Breast epithelium (tissue), 4 donors: ENCODE measurements at regions not wholly inside any gene's neighbourhood (a gene's known extent, or its start where the extent isn't known, plus 50 kb on each side); places are given as distances from the start of the nearest gene placed in this dataset.
A peak's percentile ranks its signal among the peaks of the same experiment; 100 is the strongest.

Experiments
- DNase-seq, 2 donors: peaks; one replicate each; pipeline ENCODE4 v3.0.0-alpha.2; 2019; ENCODE audit warnings: low spot score in 2 of 2
- H3K27ac ChIP-seq, 2 donors: fragments of 200-600 bp; sonication (generic) in 1 of 2; one replicate each; pipeline ENCODE4 v1.5.1; 2016 to 2019; ENCODE audit warnings: mild to moderate bottlenecking in 1 of 2
- H3K27me3 ChIP-seq, 2 donors: fragments of 200-600 bp; sonication (generic) in 1 of 2; one replicate each; pipeline versions ENCODE4 v1.5.1 to v1.6.0; 2017 to 2019; ENCODE audit warnings: control low read depth in 1 of 2, mild to moderate bottlenecking in 1 of 2
- H3K36me3 ChIP-seq: fragments of 200-600 bp; one replicate; pipeline ENCODE4 v1.5.1; 2019
- H3K4me1 ChIP-seq, 2 donors: fragments of 200-600 bp; sonication (generic); one replicate each; pipeline ENCODE4 v1.5.1; 2016 to 2019; ENCODE audit warnings: control low read depth in 1 of 2
- H3K4me3 ChIP-seq, 3 donors: fragments of 200-600 bp; sonication (generic); 1 replicate in 2 of 3; 2 replicates in 1 of 3; pipeline ENCODE4 v1.5.1; 2016 to 2019; ENCODE audit warnings: mild to moderate bottlenecking in 3 of 3, moderate library complexity in 2 of 3
- H3K9me3 ChIP-seq, 2 donors: fragments of 200-600 bp; sonication (generic) in 1 of 2; one replicate each; pipeline ENCODE4 v1.5.1; 2016 to 2019; ENCODE audit warnings: control low read depth in 1 of 2
- POLR2A ChIP-seq: fragments of 450-650 bp; IDR thresholded peaks from one replicate; pipeline ENCODE4 v1.6.1; 2016; ENCODE audit warnings: antibody characterized with exemption, mild to moderate bottlenecking, moderate library complexity
- POLR2AphosphoS5 ChIP-seq, 3 donors: sonication (generic); formaldehyde crosslinking; IDR thresholded peaks; one replicate each; pipeline ENCODE4 v1.6.1; 2017; ENCODE audit warnings: antibody characterized with exemption in 3 of 3
- intact Hi-C: fragments of 100-400 bp; cut with DNase I; formaldehyde crosslinking; loops from one replicate; pipeline ENCODE4 v1.15.1; 2023; ENCODE audit warnings: low total_unique reads
- TF ChIP-seq, protein P1 (sequence below), 3 donors: fragments of 450-650 bp; IDR thresholded peaks; one replicate each; pipeline ENCODE4 v1.5.1; 2016 to 2017; ENCODE audit warnings: antibody characterized with exemption in 3 of 3, mild to moderate bottlenecking in 3 of 3, moderate library complexity in 3 of 3

DNA sequence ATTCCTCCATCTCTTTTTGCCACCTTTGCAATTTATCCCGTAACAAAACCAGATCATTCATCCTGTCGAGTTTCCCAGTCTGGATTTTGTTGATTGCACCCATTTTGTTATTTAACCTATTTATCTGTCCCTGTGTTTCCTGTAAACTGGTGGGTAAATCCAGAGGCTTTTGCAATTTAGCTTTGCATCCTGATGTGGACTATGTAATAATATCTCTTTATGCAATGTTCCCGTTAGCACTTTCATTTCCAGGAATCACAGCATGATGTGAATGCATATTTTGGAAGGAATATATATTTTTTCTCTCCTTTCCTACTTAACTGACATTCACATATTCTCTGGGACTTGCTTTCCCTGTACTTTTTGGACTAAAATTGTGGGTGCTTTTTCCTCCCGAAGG is 240.3 kb upstream of the GAS1 start:
- Histone ChIP-seq H3K4me3 (no peak overlapping the region), H3K36me3 (no peaks in the 10 kb centered on the region), H3K27me3 (no peaks in the 10 kb centered on the region), H3K4me1 (no peaks in the 10 kb centered on the region), H3K27ac (no peak overlapping the region), H3K9me3 (no peaks in the 10 kb centered on the region)
- intact Hi-C loops, result no loop called here
- TF ChIP-seq POLR2AphosphoS5 (IDR thresholded peaks at IDR 0.05) (no peak), POLR2A (no peak)
- TF ChIP-seq, protein P1, sequence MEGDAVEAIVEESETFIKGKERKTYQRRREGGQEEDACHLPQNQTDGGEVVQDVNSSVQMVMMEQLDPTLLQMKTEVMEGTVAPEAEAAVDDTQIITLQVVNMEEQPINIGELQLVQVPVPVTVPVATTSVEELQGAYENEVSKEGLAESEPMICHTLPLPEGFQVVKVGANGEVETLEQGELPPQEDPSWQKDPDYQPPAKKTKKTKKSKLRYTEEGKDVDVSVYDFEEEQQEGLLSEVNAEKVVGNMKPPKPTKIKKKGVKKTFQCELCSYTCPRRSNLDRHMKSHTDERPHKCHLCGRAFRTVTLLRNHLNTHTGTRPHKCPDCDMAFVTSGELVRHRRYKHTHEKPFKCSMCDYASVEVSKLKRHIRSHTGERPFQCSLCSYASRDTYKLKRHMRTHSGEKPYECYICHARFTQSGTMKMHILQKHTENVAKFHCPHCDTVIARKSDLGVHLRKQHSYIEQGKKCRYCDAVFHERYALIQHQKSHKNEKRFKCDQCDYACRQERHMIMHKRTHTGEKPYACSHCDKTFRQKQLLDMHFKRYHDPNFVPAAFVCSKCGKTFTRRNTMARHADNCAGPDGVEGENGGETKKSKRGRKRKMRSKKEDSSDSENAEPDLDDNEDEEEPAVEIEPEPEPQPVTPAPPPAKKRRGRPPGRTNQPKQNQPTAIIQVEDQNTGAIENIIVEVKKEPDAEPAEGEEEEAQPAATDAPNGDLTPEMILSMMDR (IDR thresholded peaks at IDR 0.05), result no peak
- no peak for DNase-seq

GRCh38 chr9:87189006-87189405 is 241.7 kb upstream of the GAS1 start:
- H3K9me3 ChIP-seq, result no peaks in the 10 kb centered on the region
- no peaks in the 10 kb centered on the region for H3K27me3 ChIP-seq
- no peak overlapping the region for H3K4me3 ChIP-seq
- DNase-seq, result no peak
- intact Hi-C loops, result no loop called here
- no peaks in the 10 kb centered on the region for H3K36me3 ChIP-seq
- H3K27ac ChIP-seq, result no peak overlapping the region
- TF ChIP-seq, protein P1 (IDR thresholded peaks at IDR 0.05), result no peak
- TF ChIP-seq POLR2A, result no peak
- TF ChIP-seq POLR2AphosphoS5 (IDR thresholded peaks at IDR 0.05), result no peak
- no peaks in the 10 kb centered on the region for H3K4me1 ChIP-seq

GRCh38 chr9:87193151-87193550 is 245.8 kb upstream of the GAS1 start:
- Histone ChIP-seq H3K36me3 (no peaks in the 10 kb centered on the region), H3K4me3 (no peak overlapping the region), H3K27ac (no peak overlapping the region), H3K27me3 (no peaks in the 10 kb centered on the region), H3K4me1 (peaks cover 0 to 3% of the 10 kb centered on the region in 2 donors), H3K9me3 (no peaks in the 10 kb centered on the region)
- DNase-seq, result no peak
- intact Hi-C loops, result no loop called here
- TF ChIP-seq POLR2A, result no peak
- TF ChIP-seq, protein P1 (IDR thresholded peaks at IDR 0.05), result no peak
- TF ChIP-seq POLR2AphosphoS5 (IDR thresholded peaks at IDR 0.05), result no peak

DNA sequence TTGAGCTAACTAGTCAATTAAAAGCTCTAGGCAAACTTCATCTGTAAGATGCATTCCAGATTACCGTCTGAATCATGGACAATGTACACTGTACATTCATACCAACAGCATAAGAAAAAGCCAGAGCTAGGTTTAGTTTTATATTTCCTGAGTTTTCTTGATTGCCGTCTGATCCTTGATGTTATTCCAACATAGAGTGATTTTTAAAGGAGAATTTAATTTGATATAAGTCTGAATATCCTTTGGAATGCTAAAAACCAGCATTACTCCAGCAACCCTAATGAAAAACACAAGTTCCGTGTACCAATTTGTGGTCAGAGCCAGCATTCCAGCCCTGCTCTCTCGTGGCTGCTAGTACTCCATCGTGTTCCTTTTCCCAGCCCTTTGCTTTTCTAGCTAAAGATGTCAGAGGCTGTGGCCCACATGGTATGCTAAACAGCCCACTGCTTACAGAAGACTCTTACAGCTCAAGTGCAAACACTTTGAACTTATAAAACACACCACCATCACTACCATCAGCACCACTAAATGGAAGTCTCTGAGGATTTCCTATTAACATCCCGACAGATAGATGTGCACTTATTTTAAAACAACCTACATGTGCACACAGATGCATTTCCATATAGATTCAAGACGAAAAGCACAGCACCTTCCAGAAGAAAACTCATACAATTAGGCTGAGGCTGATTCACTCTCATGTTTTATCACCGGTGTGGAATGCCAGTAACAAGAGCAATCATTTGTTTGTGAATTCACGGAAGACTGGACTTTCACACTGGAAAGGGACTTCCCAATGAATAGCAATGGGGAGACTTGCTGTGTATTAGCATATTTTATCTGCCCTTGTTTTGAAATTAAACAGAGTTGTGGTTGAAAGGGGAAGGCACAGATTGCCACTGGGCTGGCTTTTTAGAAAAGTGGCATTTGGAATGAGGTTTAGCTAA is 246.9 kb upstream of the GAS1 start:
- Histone ChIP-seq H3K4me3 (no peak overlapping the region), H3K9me3 (no peaks in the 10 kb centered on the region), H3K4me1 (peaks cover 0 to 3% of the 10 kb centered on the region in 2 donors), H3K27ac (peak overlapping the region in 1 of 2 donors; percentile 55), H3K36me3 (no peaks in the 10 kb centered on the region), H3K27me3 (no peaks in the 10 kb centered on the region)
- intact Hi-C loops, result no loop called here
- peak in 1 of 2 donors; percentile 27 for DNase-seq
- TF ChIP-seq, protein P1 (IDR thresholded peaks at IDR 0.05), result no peak
- TF ChIP-seq POLR2AphosphoS5 (IDR thresholded peaks at IDR 0.05) (no peak), POLR2A (no peak)

- H3K9me3 ChIP-seq, result no peaks in the 10 kb centered on the region
- TF ChIP-seq POLR2AphosphoS5 (IDR thresholded peaks at IDR 0.05) (no peak), POLR2A (no peak)
- TF ChIP-seq, protein P1 (IDR thresholded peaks at IDR 0.05), result no peak
- H3K36me3 ChIP-seq, result no peaks in the 10 kb centered on the region
- no peak overlapping the region for H3K4me3 ChIP-seq
- no peak overlapping the region for H3K27ac ChIP-seq
- peaks cover 0 to 3% of the 10 kb centered on the region in 2 donors for H3K4me1 ChIP-seq
- H3K27me3 ChIP-seq, result no peaks in the 10 kb centered on the region
- no peak for DNase-seq
- intact Hi-C loops, result no loop called here
These were observed 248.0 kb upstream of the GAS1 start for GRCh38 chr9:87195306-87195705.
